Effector memory CD4-positive, alpha-beta T cell (primary cell): ENCODE measurements at regions not wholly inside any gene's neighbourhood (a gene's known extent, or its start where the extent isn't known, plus 50 kb on each side); places are given as distances from the start of the nearest gene placed in this dataset.

Source experiments
- DNase-seq, 3 donors: peaks; one replicate each; pipeline ENCODE4 v3.0.0-alpha.2; 2020
- H3K27ac ChIP-seq: 2 replicates; pipeline ENCODE4 v1.7.0; 2013; ENCODE audit warnings: mild to moderate bottlenecking, low read length, moderate library complexity; ENCODE audit not compliant: insufficient read depth, poor library complexity, severe bottlenecking
- H3K27me3 ChIP-seq: replicated peaks from 2 replicates; pipeline ENCODE4 v1.7.0; 2013; ENCODE audit warnings: mild to moderate bottlenecking, low read length; ENCODE audit not compliant: insufficient read depth, control insufficient read depth, poor library complexity, severe bottlenecking
- H3K36me3 ChIP-seq: 2 replicates; pipeline ENCODE4 v1.7.0; 2013; ENCODE audit warnings: mild to moderate bottlenecking, low read length, moderate library complexity; ENCODE audit not compliant: control insufficient read depth, insufficient read depth
- H3K4me1 ChIP-seq: 2 replicates; pipeline ENCODE4 v1.7.0; 2013; ENCODE audit warnings: low read length, mild to moderate bottlenecking; ENCODE audit not compliant: control insufficient read depth, insufficient read depth, poor library complexity, severe bottlenecking
- H3K4me3 ChIP-seq: 2 replicates; pipeline ENCODE4 v1.7.0; 2013; ENCODE audit warnings: low read length, low read depth, mild to moderate bottlenecking; ENCODE audit not compliant: insufficient read depth, poor library complexity, severe bottlenecking
- H3K9me3 ChIP-seq: 2 replicates; pipeline ENCODE4 v1.7.0; 2013; ENCODE audit warnings: mild to moderate bottlenecking, low read length, moderate library complexity; ENCODE audit not compliant: control insufficient read depth

- DNase-seq, result no peak
Measured at GRCh38 chr4:45324455-45325417, 598.4 kb upstream of the GNPDA2 start.

GRCh38 chr4:45323453-45324058 is 597.2 kb upstream of the GNPDA2 start:
- DNase-seq, result no peak
- Histone ChIP-seq H3K9me3 (no peaks in the 10 kb centered on the region), H3K36me3 (no peaks in the 10 kb centered on the region), H3K27ac (no peak overlapping the region), H3K4me3 (no peak overlapping the region), H3K27me3 (no peaks in the 10 kb centered on the region), H3K4me1 (no peaks in the 10 kb centered on the region)

More at GRCh38 chr4:45324455-45325417, 598.4 kb upstream of the GNPDA2 start:
- Histone ChIP-seq H3K4me1 (no peaks in the 10 kb centered on the region), H3K4me3 (no peak overlapping the region), H3K36me3 (no peaks in the 10 kb centered on the region), H3K27me3 (no peaks in the 10 kb centered on the region), H3K27ac (no peak overlapping the region), H3K9me3 (no peaks in the 10 kb centered on the region)

DNA sequence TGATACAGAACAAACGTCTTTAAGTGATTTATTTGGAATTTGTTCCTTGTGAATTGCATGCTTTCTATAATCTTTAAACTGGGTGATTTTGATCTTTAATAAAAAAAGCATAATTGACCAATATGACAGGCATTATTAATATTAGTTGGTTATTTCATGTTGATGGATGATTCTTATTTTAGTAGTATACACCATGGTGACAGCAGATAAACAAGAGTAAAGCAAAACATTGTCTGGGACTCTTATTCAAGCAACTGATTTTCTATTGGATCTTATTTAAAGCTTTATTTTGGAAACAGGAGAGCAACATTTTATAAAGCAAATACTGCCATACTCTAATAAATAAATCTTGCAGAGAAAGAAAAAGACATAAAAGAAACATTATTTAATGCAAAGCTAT is 591.4 kb upstream of the GNPDA2 start:
- DNase-seq, result no peak
- H3K27ac ChIP-seq, result no peak overlapping the region
- no peaks in the 10 kb centered on the region for H3K4me1 ChIP-seq
- no peak overlapping the region for H3K4me3 ChIP-seq
- H3K27me3 ChIP-seq, result no peaks in the 10 kb centered on the region
- H3K9me3 ChIP-seq, result no peaks in the 10 kb centered on the region
- H3K36me3 ChIP-seq, result no peaks in the 10 kb centered on the region

DNA sequence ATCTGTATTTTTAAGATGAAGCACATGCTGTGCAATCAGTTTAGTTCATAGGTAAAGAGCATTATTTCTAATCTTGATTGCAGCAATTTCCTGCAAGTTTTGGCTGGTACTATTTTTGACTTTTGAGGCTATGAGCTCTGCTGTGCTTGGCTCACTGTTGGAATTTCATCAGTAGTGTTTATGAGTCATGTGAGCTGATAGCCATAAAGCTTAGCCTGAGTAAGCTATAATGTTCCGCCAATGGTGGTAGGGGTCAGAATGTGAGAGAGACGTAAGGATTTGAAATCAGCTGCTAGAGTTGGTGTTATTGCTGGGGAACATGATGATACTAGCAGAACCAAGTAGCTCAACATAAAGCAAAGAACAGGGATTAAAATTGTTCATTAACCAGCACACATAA is 590.9 kb upstream of the GNPDA2 start:
- Histone ChIP-seq H3K4me1 (no peaks in the 10 kb centered on the region), H3K4me3 (no peak overlapping the region), H3K27me3 (no peaks in the 10 kb centered on the region), H3K36me3 (no peaks in the 10 kb centered on the region), H3K9me3 (no peaks in the 10 kb centered on the region), H3K27ac (no peak overlapping the region)
- no peak for DNase-seq

GRCh38 chr4:45316257-45316656 is 589.9 kb upstream of the GNPDA2 start:
- H3K9me3 ChIP-seq, result no peaks in the 10 kb centered on the region
- no peaks in the 10 kb centered on the region for H3K36me3 ChIP-seq
- H3K27me3 ChIP-seq, result no peaks in the 10 kb centered on the region
- DNase-seq, result no peak
- H3K4me3 ChIP-seq, result no peak overlapping the region
- H3K27ac ChIP-seq, result no peak overlapping the region
- H3K4me1 ChIP-seq, result no peaks in the 10 kb centered on the region

DNA sequence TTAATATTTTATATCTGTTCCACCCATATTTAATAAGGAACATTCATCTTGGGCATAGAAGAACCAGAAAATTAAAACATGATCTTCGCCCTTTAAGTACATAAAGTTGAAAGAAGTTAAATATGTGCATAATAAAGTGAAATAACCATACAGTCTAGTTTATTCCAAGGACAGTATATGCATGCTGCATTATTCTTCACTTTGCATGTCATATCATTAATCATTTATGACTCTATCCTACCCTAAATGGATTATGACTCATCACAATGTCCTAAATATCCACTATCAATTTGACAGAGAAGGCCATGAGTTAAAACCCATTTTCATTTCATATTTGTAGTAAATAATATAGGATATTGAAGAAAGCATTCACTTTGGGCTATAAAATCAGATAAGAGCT is 576.5 kb upstream of the GNPDA2 start:
- no peaks in the 10 kb centered on the region for H3K9me3 ChIP-seq
- H3K36me3 ChIP-seq, result no peaks in the 10 kb centered on the region
- no peaks in the 10 kb centered on the region for H3K27me3 ChIP-seq
- H3K4me1 ChIP-seq, result no peaks in the 10 kb centered on the region
- no peak overlapping the region for H3K4me3 ChIP-seq
- no peak overlapping the region for H3K27ac ChIP-seq
- no peak for DNase-seq

DNA sequence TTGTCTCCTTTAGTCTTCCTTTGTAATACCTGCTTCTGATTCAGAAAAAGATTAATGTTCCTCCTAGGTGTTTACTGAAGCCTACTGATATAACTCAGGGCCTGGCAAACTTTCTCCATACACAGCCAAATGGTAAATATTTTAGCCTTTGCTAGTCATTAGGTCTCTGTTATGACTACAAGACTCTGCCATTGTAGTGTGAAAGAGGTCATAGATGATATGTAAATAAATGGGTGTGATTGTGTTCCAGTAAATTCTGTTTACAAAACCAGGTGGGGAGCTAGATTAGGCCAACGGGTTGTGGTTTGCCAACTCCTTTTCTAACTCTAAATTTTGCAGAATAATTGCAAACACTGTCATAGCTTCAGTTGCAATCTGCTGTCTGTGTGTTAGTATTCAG is 568.1 kb upstream of the GNPDA2 start:
- no peaks in the 10 kb centered on the region for H3K27me3 ChIP-seq
- H3K27ac ChIP-seq, result no peak overlapping the region
- no peak for DNase-seq
- H3K36me3 ChIP-seq, result no peaks in the 10 kb centered on the region
- H3K4me1 ChIP-seq, result no peaks in the 10 kb centered on the region
- no peaks in the 10 kb centered on the region for H3K9me3 ChIP-seq
- no peak overlapping the region for H3K4me3 ChIP-seq

DNA sequence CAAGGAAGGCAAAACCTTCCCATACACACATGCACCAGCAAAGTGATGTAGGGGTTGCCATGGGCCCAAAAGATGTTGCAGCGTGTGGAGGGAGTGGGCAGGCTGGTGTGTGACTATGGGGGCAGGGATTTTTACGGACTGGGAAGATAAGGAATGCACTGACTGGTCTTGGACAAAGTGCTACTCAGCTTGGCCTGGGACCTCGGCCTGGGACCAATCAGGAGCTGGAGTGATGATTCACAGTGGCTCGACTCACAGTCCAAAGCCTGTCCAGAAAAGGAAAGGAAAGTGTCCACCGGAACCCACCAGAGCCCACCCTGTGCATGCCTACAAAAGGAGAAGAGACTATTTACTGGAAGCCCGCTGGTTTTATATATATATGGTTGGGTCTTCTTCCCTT is 567.0 kb upstream of the GNPDA2 start:
- no peaks in the 10 kb centered on the region for H3K9me3 ChIP-seq

DNA sequence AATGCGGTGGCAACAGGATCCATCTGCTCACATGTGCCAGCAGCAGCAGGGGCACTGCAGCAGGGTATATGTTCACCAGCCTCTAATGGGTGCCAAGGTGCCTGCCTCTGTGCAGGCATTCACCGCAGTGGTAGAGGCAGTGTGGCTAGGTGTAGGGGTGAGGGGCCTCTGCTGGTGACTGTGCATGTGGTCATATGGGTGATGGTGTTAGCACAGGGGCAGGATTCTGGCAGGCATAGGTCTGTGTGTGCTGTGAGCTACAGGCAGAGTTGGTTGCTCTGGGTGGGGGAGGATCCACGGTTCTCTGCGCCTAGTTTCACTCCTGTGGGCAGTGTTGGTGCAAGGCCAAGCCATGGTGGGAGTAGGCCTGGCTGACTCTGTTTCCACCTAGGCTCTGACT is 566.5 kb upstream of the GNPDA2 start:
- H3K4me3 ChIP-seq, result no peak overlapping the region
- H3K27ac ChIP-seq, result no peak overlapping the region
- H3K9me3 ChIP-seq, result no peaks in the 10 kb centered on the region

More for the DNA sequence above, 567.0 kb upstream of the GNPDA2 start:
- H3K27ac ChIP-seq, result no peak overlapping the region
- H3K4me3 ChIP-seq, result no peak overlapping the region
- no peaks in the 10 kb centered on the region for H3K36me3 ChIP-seq
- no peak for DNase-seq
- H3K4me1 ChIP-seq, result no peaks in the 10 kb centered on the region
- H3K27me3 ChIP-seq, result no peaks in the 10 kb centered on the region

GRCh38 chr4:45284400-45285085 is 558.2 kb upstream of the GNPDA2 start:
- H3K27ac ChIP-seq, result no peak overlapping the region
- no peaks in the 10 kb centered on the region for H3K36me3 ChIP-seq
- no peak overlapping the region for H3K4me3 ChIP-seq
- H3K9me3 ChIP-seq, result no peaks in the 10 kb centered on the region
- H3K27me3 ChIP-seq, result no peaks in the 10 kb centered on the region
- no peak for DNase-seq
- no peaks in the 10 kb centered on the region for H3K4me1 ChIP-seq

More for the DNA sequence above, 566.5 kb upstream of the GNPDA2 start:
- Histone ChIP-seq H3K36me3 (no peaks in the 10 kb centered on the region), H3K27me3 (no peaks in the 10 kb centered on the region), H3K4me1 (no peaks in the 10 kb centered on the region)
- no peak for DNase-seq
